ENCODE measurements at regions not wholly inside any gene's neighbourhood (a gene's known extent, or its start where the extent isn't known, plus 50 kb on each side); places are given as distances from the start of the nearest gene placed in this dataset.

DNA sequence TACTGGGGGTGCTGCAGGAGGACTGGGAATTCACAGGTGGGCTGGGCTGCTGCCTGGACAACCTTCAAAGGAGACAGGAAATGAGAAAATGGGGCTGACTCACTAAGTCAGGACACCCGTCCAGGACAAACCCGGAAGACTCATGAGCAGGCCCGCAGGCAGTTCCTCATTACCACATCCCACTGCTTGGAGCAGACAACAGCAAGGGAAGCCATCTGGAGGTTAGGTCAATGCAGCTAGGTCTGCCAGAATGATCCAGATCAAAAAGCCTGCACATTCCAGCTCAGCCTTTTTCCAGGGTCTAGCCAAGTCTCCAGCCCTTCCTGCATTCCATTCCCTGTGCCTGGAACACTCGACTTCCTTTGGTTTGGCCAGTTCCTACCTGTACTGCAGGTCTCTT lies 536.5 kb upstream of the CDH11 start:
- Mint-ChIP-seq H3K27ac (no peak overlapping the region), H3K9me3 (no peaks in the 10 kb centered on the region), H3K36me3 (ENCODE audit: low read depth) (no peaks in the 10 kb centered on the region), H3K27me3 (ENCODE audit: insufficient read depth) (peaks cover 5% of the 10 kb centered on the region), H3K4me3 (no peak overlapping the region), H3K4me1 (peaks cover 15% of the 10 kb centered on the region)
- Histone ChIP-seq H3K36me3 (ENCODE audit: control insufficient read depth, insufficient read depth, low read length) (no peaks in the 10 kb centered on the region), H3K4me1 (ENCODE audit: control insufficient read depth, insufficient read depth, low read length) (peaks cover 3% of the 10 kb centered on the region), H3K27me3 (ENCODE audit: control insufficient read depth, insufficient read depth, low read length, poor library complexity, severe bottlenecking) (no peaks in the 10 kb centered on the region), H3K9ac (ENCODE audit: extremely low read depth, low read length, poor library complexity, severe bottlenecking) (no peak overlapping the region), H3K4me3 (ENCODE audit: low read length) (no peak overlapping the region), H3K9me3 (ENCODE audit: control insufficient read depth, low read length) (no peaks in the 10 kb centered on the region), H3K27ac (ENCODE audit: low read depth, low read length) (no peak overlapping the region)
- DNase-seq = peak; percentile 50
- 86 to 92% methylated on average over 2 to 4 of the region's 4 CpGs for WGBS, 2 experiments (ENCODE audit: insufficient coverage in 1 of 2, insufficient read length in 1 of 2)
- TF ChIP-seq, protein P1, sequence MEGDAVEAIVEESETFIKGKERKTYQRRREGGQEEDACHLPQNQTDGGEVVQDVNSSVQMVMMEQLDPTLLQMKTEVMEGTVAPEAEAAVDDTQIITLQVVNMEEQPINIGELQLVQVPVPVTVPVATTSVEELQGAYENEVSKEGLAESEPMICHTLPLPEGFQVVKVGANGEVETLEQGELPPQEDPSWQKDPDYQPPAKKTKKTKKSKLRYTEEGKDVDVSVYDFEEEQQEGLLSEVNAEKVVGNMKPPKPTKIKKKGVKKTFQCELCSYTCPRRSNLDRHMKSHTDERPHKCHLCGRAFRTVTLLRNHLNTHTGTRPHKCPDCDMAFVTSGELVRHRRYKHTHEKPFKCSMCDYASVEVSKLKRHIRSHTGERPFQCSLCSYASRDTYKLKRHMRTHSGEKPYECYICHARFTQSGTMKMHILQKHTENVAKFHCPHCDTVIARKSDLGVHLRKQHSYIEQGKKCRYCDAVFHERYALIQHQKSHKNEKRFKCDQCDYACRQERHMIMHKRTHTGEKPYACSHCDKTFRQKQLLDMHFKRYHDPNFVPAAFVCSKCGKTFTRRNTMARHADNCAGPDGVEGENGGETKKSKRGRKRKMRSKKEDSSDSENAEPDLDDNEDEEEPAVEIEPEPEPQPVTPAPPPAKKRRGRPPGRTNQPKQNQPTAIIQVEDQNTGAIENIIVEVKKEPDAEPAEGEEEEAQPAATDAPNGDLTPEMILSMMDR (conservative IDR thresholded peaks at IDR 0.05) = no peak

DNA sequence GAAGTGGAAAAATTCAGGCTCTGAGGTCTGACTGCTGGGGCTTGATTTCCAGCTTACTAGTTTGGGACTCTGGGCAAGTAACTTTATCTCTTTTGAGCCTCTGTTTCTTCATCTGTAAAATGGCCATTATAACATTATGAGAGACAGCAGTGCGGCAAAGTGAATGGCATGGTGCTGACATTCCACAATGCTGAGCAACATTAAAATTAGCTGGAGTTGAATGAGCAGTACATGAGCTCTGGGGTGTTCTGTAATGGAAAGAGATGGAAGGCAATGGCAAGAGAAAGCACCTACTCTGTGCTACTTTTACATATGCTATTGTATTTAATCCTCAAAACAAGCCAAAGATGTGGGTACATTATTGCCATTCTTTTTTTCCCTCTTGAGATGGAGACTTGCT lies 535.7 kb upstream of the CDH11 start:
- no peaks in the 10 kb centered on the region for H3K36me3 Mint-ChIP-seq (ENCODE audit: low read depth)
- Histone ChIP-seq H3K4me3 (ENCODE audit: low read length) (no peak overlapping the region), H3K36me3 (ENCODE audit: control insufficient read depth, insufficient read depth, low read length) (no peaks in the 10 kb centered on the region), H3K9ac (ENCODE audit: extremely low read depth, low read length, poor library complexity, severe bottlenecking) (no peak overlapping the region), H3K4me1 (ENCODE audit: control insufficient read depth, insufficient read depth, low read length) (peaks cover 3% of the 10 kb centered on the region), H3K27me3 (ENCODE audit: control insufficient read depth, insufficient read depth, low read length, poor library complexity, severe bottlenecking) (no peaks in the 10 kb centered on the region), H3K27ac (ENCODE audit: low read depth, low read length) (no peak overlapping the region), H3K9me3 (ENCODE audit: control insufficient read depth, low read length) (no peaks in the 10 kb centered on the region)
- DNase-seq = peak; percentile 24
- peaks cover 5% of the 10 kb centered on the region for H3K27me3 Mint-ChIP-seq (ENCODE audit: insufficient read depth)
- no peak overlapping the region for H3K4me3 Mint-ChIP-seq
- no peak overlapping the region for H3K27ac Mint-ChIP-seq
- no peaks in the 10 kb centered on the region for H3K9me3 Mint-ChIP-seq
- TF ChIP-seq, protein P1 (conservative IDR thresholded peaks at IDR 0.05) = no peak
- peaks cover 15% of the 10 kb centered on the region for H3K4me1 Mint-ChIP-seq
- 96% methylated on average over 1 of the region's 1 CpG; no CpG with 5 or more reads in 1 of the 2 experiments for WGBS, 2 experiments (ENCODE audit: insufficient coverage in 1 of 2, insufficient read length in 1 of 2)

DNA sequence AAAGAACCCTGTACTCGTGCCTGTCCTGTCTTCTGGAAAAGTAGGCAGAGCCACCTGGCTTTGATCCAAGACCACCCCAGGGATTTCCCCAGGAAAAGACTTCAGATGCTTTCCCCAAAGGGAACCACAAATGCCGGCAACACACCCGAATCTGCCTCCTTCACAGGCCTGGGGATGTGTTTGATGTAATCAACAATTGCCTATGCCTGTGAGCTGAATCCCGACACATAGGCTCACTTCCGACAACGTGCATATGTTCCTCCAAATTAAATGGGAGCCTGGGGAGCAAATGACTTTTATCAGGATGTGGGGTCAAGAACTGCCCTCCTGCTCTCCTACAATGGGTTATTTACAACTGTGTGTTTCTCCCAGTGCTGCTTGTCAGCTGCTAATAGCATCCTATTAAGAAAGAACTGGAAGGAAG lies 535.2 kb upstream of the CDH11 start:
- no peak overlapping the region for H3K27ac Mint-ChIP-seq

More for the DNA sequence above, 535.2 kb upstream of the CDH11 start:
- Mint-ChIP-seq H3K4me3 (no peak overlapping the region), H3K4me1 (peaks cover 15% of the 10 kb centered on the region), H3K36me3 (ENCODE audit: low read depth) (no peaks in the 10 kb centered on the region), H3K9me3 (no peaks in the 10 kb centered on the region), H3K27me3 (ENCODE audit: insufficient read depth) (peaks cover 5% of the 10 kb centered on the region)
- Histone ChIP-seq H3K27ac (ENCODE audit: low read depth, low read length) (peak overlapping the region; percentile 27), H3K9me3 (ENCODE audit: control insufficient read depth, low read length) (no peaks in the 10 kb centered on the region), H3K4me1 (ENCODE audit: control insufficient read depth, insufficient read depth, low read length) (peaks cover 3% of the 10 kb centered on the region), H3K9ac (ENCODE audit: extremely low read depth, low read length, poor library complexity, severe bottlenecking) (no peak overlapping the region), H3K36me3 (ENCODE audit: control insufficient read depth, insufficient read depth, low read length) (no peaks in the 10 kb centered on the region), H3K4me3 (ENCODE audit: low read length) (no peak overlapping the region), H3K27me3 (ENCODE audit: control insufficient read depth, insufficient read depth, low read length, poor library complexity, severe bottlenecking) (no peaks in the 10 kb centered on the region)
- DNase-seq = no peak
- TF ChIP-seq, protein P1 (conservative IDR thresholded peaks at IDR 0.05) = no peak
- WGBS, 2 experiments (ENCODE audit: insufficient coverage in 1 of 2, insufficient read length in 1 of 2) = 76 to 80% methylated on average over 6 of the region's 6 CpGs

All from endodermal cell (in vitro differentiated cells).